ENCODE measurements at regions not wholly inside any gene's neighbourhood (a gene's known extent, or its start where the extent isn't known, plus 50 kb on each side); places are given as distances from the start of the nearest gene placed in this dataset.

DNA sequence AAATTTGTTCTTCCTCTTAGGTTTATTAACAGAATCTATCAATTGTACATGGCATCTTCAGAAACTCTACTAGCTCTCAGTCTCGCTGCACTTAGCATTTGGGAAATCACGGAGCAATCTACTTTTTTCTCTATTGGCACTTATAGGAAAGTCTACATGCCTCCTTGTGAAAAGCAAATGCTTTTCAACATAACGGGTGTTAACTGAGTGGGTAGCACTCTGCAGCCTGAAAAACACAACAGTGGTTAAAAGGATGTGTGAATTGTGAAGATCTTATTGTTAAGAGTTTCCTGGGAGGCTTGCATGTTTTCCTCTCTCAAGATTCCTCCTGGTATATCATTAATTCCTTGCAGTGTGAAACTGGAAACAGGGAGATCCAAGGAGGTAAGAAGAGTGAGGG, 204.2 kb upstream of the SESN3 start:
- H3K27ac ChIP-seq, result no peak overlapping the region
- no peak for DNase-seq
- no peaks in the 10 kb centered on the region for H3K4me1 ChIP-seq
- H3K36me3 ChIP-seq, result no peaks in the 10 kb centered on the region
- H3K4me3 ChIP-seq, result no peak overlapping the region
- H3K9me3 ChIP-seq, result no peaks in the 10 kb centered on the region
- no peak for TF ChIP-seq POLR2A (IDR thresholded peaks at IDR 0.05)
- H3K27me3 ChIP-seq, result no peaks in the 10 kb centered on the region

GRCh38 chr11:95434489-95435057, 203.6 kb upstream of the SESN3 start:
- Histone ChIP-seq H3K9me3 (no peaks in the 10 kb centered on the region), H3K27ac (no peak overlapping the region), H3K4me3 (no peak overlapping the region), H3K36me3 (no peaks in the 10 kb centered on the region), H3K4me1 (no peaks in the 10 kb centered on the region), H3K27me3 (no peaks in the 10 kb centered on the region)
- no peak for TF ChIP-seq POLR2A (IDR thresholded peaks at IDR 0.05)
- TF ChIP-seq, protein P1, sequence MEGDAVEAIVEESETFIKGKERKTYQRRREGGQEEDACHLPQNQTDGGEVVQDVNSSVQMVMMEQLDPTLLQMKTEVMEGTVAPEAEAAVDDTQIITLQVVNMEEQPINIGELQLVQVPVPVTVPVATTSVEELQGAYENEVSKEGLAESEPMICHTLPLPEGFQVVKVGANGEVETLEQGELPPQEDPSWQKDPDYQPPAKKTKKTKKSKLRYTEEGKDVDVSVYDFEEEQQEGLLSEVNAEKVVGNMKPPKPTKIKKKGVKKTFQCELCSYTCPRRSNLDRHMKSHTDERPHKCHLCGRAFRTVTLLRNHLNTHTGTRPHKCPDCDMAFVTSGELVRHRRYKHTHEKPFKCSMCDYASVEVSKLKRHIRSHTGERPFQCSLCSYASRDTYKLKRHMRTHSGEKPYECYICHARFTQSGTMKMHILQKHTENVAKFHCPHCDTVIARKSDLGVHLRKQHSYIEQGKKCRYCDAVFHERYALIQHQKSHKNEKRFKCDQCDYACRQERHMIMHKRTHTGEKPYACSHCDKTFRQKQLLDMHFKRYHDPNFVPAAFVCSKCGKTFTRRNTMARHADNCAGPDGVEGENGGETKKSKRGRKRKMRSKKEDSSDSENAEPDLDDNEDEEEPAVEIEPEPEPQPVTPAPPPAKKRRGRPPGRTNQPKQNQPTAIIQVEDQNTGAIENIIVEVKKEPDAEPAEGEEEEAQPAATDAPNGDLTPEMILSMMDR (IDR thresholded peaks at IDR 0.05), result no peak
- no peak for DNase-seq

GRCh38 chr11:95434009-95434408, 203.0 kb upstream of the SESN3 start:
- Histone ChIP-seq H3K36me3 (no peaks in the 10 kb centered on the region), H3K27me3 (no peaks in the 10 kb centered on the region)
- no peak for DNase-seq

GRCh38 chr11:95432714-95433503, 201.9 kb upstream of the SESN3 start:
- no peak for DNase-seq
- TF ChIP-seq, protein P1 (IDR thresholded peaks at IDR 0.05), result no peak
- no peak for TF ChIP-seq POLR2A (IDR thresholded peaks at IDR 0.05)
- H3K36me3 ChIP-seq, result no peaks in the 10 kb centered on the region
- no peak overlapping the region for H3K27ac ChIP-seq
- H3K9me3 ChIP-seq, result no peaks in the 10 kb centered on the region
- no peak overlapping the region for H3K4me3 ChIP-seq
- H3K27me3 ChIP-seq, result no peaks in the 10 kb centered on the region
- H3K4me1 ChIP-seq, result no peaks in the 10 kb centered on the region

More at GRCh38 chr11:95434009-95434408, 203.0 kb upstream of the SESN3 start:
- no peak overlapping the region for H3K4me3 ChIP-seq
- no peaks in the 10 kb centered on the region for H3K4me1 ChIP-seq
- no peak for TF ChIP-seq POLR2A (IDR thresholded peaks at IDR 0.05)
- TF ChIP-seq, protein P1 (IDR thresholded peaks at IDR 0.05), result no peak
- H3K9me3 ChIP-seq, result no peaks in the 10 kb centered on the region
- no peak overlapping the region for H3K27ac ChIP-seq

- Histone ChIP-seq H3K4me3 (no peak overlapping the region), H3K27me3 (no peaks in the 10 kb centered on the region), H3K4me1 (no peaks in the 10 kb centered on the region), H3K27ac (no peak overlapping the region), H3K36me3 (no peaks in the 10 kb centered on the region), H3K9me3 (no peaks in the 10 kb centered on the region)
- TF ChIP-seq POLR2A (IDR thresholded peaks at IDR 0.05), result no peak
- TF ChIP-seq, protein P1 (IDR thresholded peaks at IDR 0.05), result no peak
- DNase-seq, result no peak
These were observed 198.4 kb upstream of the SESN3 start for GRCh38 chr11:95429376-95429907.

GRCh38 chr11:95426823-95427462, 195.9 kb upstream of the SESN3 start:
- no peaks in the 10 kb centered on the region for H3K4me1 ChIP-seq
- no peaks in the 10 kb centered on the region for H3K9me3 ChIP-seq
- H3K27ac ChIP-seq, result no peak overlapping the region
- no peak overlapping the region for H3K4me3 ChIP-seq
- no peak for DNase-seq
- TF ChIP-seq, protein P1 (IDR thresholded peaks at IDR 0.05), result no peak
- TF ChIP-seq POLR2A (IDR thresholded peaks at IDR 0.05), result no peak
- no peaks in the 10 kb centered on the region for H3K36me3 ChIP-seq
- H3K27me3 ChIP-seq, result no peaks in the 10 kb centered on the region

Data from Peyer's patch (tissue), 4 donors.